ENCODE measurements at regions not wholly inside any gene's neighbourhood (a gene's known extent, or its start where the extent isn't known, plus 50 kb on each side); places are given as distances from the start of the nearest gene placed in this dataset.

GRCh38 chr7:117937049-117937752, 64.0 kb upstream of the CTTNBP2 start:
- no peak for TF ChIP-seq FOXA2 (IDR thresholded peaks at IDR 0.05)
- no peak overlapping the region for H3K9ac ChIP-seq (ENCODE audit: low read depth in 1 of 2, low read length in 2 of 2)
- 86% methylated on average over 7 of the region's 7 CpGs for WGBS
- no peaks in the 10 kb centered on the region for H3K27me3 ChIP-seq (ENCODE audit: control insufficient read depth in 4 of 4, insufficient read depth in 4 of 4, low read length in 3 of 4)
- DNase-seq (ENCODE audit: low spot score): no peak
- no peak overlapping the region for H3K27ac ChIP-seq (ENCODE audit: low read depth in 1 of 2, low read length in 2 of 2)
- peaks cover 0 to 2% (median 1%) of the 10 kb centered on the region in 4 donors for H3K9me3 ChIP-seq (ENCODE audit: control insufficient read depth in 4 of 4, low read length in 3 of 4)
- no peaks in the 10 kb centered on the region for H3K36me3 ChIP-seq (ENCODE audit: control insufficient read depth in 4 of 4, insufficient read depth in 3 of 4, low read depth in 1 of 4, low read length in 3 of 4)
- peaks cover 0 to 4% (median 1%) of the 10 kb centered on the region in 4 donors for H3K4me1 ChIP-seq (ENCODE audit: control insufficient read depth in 4 of 4, insufficient read depth in 4 of 4, low read length in 3 of 4)
- H3K4me3 ChIP-seq (ENCODE audit: low read depth in 1 of 3, low read length in 3 of 3): no peak overlapping the region

DNA sequence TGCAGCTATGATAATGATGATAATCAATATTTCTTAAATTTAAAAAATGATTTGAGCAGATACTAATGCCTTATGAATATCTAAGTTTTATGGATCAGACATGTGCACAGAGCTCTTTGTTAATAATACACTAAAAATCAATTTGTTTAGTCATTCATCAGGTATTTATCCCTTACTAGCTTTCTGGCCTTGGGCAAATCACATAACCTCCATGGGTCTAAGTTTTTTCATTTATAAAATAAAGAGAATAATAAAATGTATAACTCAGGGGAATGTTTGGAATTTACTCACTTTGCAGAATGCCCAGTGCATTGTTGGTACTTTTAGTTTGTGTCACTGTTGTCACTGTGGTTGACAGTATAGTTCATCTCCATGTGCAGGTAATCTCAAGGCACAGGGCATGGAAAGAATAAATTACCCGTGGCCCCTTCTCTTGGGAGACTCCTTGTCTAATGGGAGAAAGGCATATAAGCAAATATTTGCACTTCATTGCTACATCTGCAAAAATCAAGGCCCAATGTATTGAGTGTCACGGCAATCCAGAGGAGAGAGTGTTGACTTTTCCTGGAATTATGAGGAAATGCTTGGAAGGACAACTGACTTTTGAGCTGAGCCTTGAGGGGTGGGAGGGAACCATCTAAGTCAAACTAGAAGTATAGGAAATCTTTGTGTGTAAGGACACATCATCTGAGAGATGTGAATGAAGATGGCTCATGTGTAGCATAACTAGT, 64.7 kb upstream of the CTTNBP2 start:
- Histone ChIP-seq H3K4me3 (ENCODE audit: low read depth in 1 of 3, low read length in 3 of 3) (no peak overlapping the region), H3K27ac (ENCODE audit: low read depth in 1 of 2, low read length in 2 of 2) (no peak overlapping the region), H3K27me3 (ENCODE audit: control insufficient read depth in 4 of 4, insufficient read depth in 4 of 4, low read length in 3 of 4) (no peaks in the 10 kb centered on the region), H3K36me3 (ENCODE audit: control insufficient read depth in 4 of 4, insufficient read depth in 3 of 4, low read depth in 1 of 4, low read length in 3 of 4) (no peaks in the 10 kb centered on the region), H3K4me1 (ENCODE audit: control insufficient read depth in 4 of 4, insufficient read depth in 4 of 4, low read length in 3 of 4) (peaks cover 0 to 4% (median 1%) of the 10 kb centered on the region in 4 donors), H3K9ac (ENCODE audit: low read depth in 1 of 2, low read length in 2 of 2) (no peak overlapping the region), H3K9me3 (ENCODE audit: control insufficient read depth in 4 of 4, low read length in 3 of 4) (peaks cover 0 to 2% (median under 1%) of the 10 kb centered on the region in 4 donors)
- 22% methylated on average over 2 of the region's 2 CpGs for WGBS
- no peak for DNase-seq (ENCODE audit: low spot score)
- TF ChIP-seq FOXA1 (IDR thresholded peaks at IDR 0.05) (no peak), SP1 (IDR thresholded peaks at IDR 0.05) (peak; percentile 11), YY1 (IDR thresholded peaks at IDR 0.05) (peak; percentile 12), JUND (IDR thresholded peaks at IDR 0.05) (peak in 1 of 2 donors; percentile 19), GABPA (IDR thresholded peaks at IDR 0.05 in 1 of 2, conservative IDR thresholded peaks at IDR 0.05 in 1 of 2) (no peak), HNF4A (conservative IDR thresholded peaks at IDR 0.05) (peak; percentile 34 to 42), TAF1 (conservative IDR thresholded peaks at IDR 0.05) (no peak), RAD21 (IDR thresholded peaks at IDR 0.05) (no peak), NR2F2 (IDR thresholded peaks at IDR 0.05) (no peak), ATF3 (IDR thresholded peaks at IDR 0.05) (no peak), FOXA2 (IDR thresholded peaks at IDR 0.05) (peak; percentile 55), HNF4G (IDR thresholded peaks at IDR 0.05) (no peak), RXRA (IDR thresholded peaks at IDR 0.05) (peak in 1 of 2 donors; percentile 42), EGR1 (IDR thresholded peaks at IDR 0.05; ENCODE audit: low read depth in 2 of 2) (no peak), CTCF (IDR thresholded peaks at IDR 0.05; ENCODE audit: low read depth, low read length, missing input control) (no peak), ZBTB33 (IDR thresholded peaks at IDR 0.05) (peak; percentile 22)
- TF ChIP-seq, protein P1, sequence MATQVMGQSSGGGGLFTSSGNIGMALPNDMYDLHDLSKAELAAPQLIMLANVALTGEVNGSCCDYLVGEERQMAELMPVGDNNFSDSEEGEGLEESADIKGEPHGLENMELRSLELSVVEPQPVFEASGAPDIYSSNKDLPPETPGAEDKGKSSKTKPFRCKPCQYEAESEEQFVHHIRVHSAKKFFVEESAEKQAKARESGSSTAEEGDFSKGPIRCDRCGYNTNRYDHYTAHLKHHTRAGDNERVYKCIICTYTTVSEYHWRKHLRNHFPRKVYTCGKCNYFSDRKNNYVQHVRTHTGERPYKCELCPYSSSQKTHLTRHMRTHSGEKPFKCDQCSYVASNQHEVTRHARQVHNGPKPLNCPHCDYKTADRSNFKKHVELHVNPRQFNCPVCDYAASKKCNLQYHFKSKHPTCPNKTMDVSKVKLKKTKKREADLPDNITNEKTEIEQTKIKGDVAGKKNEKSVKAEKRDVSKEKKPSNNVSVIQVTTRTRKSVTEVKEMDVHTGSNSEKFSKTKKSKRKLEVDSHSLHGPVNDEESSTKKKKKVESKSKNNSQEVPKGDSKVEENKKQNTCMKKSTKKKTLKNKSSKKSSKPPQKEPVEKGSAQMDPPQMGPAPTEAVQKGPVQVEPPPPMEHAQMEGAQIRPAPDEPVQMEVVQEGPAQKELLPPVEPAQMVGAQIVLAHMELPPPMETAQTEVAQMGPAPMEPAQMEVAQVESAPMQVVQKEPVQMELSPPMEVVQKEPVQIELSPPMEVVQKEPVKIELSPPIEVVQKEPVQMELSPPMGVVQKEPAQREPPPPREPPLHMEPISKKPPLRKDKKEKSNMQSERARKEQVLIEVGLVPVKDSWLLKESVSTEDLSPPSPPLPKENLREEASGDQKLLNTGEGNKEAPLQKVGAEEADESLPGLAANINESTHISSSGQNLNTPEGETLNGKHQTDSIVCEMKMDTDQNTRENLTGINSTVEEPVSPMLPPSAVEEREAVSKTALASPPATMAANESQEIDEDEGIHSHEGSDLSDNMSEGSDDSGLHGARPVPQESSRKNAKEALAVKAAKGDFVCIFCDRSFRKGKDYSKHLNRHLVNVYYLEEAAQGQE (IDR thresholded peaks at IDR 0.05): no peak
- TF ChIP-seq, protein P2, sequence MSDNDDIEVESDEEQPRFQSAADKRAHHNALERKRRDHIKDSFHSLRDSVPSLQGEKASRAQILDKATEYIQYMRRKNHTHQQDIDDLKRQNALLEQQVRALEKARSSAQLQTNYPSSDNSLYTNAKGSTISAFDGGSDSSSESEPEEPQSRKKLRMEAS (IDR thresholded peaks at IDR 0.05): no peak

All from liver (tissue), 8 donors.